Mesodermal cell (in vitro differentiated cells): ENCODE measurements at regions not wholly inside any gene's neighbourhood (a gene's known extent, or its start where the extent isn't known, plus 50 kb on each side); places are given as distances from the start of the nearest gene placed in this dataset.

Experiments
- H3K27ac ChIP-seq: 2 replicates; pipeline ENCODE4 v1.7.0; 2013; ENCODE audit warnings: mild to moderate bottlenecking, low read depth, low read length, moderate library complexity; ENCODE audit not compliant: severe bottlenecking
- H3K36me3 ChIP-seq: 2 replicates; pipeline ENCODE4 v1.7.1; 2013; ENCODE audit warnings: mild to moderate bottlenecking, low read length, moderate library complexity; ENCODE audit not compliant: control insufficient read depth, insufficient read depth
- H3K4me1 ChIP-seq: one replicate; pipeline ENCODE4 v1.7.1; 2013; ENCODE audit warnings: mild to moderate bottlenecking, low read length; ENCODE audit not compliant: insufficient read depth, control insufficient read depth, poor library complexity, severe bottlenecking
- H3K4me3 ChIP-seq: 2 replicates; pipeline ENCODE4 v1.7.0; 2013; ENCODE audit warnings: low read length, control low read depth, mild to moderate bottlenecking; ENCODE audit not compliant: insufficient read depth, poor library complexity, severe bottlenecking; ENCODE audit errors: extremely low read depth
- H3K9me3 ChIP-seq: 2 replicates; pipeline ENCODE4 v1.7.1; 2013; ENCODE audit warnings: mild to moderate bottlenecking, low read length, moderate library complexity; ENCODE audit not compliant: control insufficient read depth
- WGBS, 2 experiments: methylation state at CpG; one replicate each; pipeline ENCODE4 v1.1.5; 2013; ENCODE audit warnings: missing lambda C conversion rate in 2 of 2; ENCODE audit not compliant: insufficient coverage in 2 of 2; 5-methylcytosine and 5-hydroxymethylcytosine counted together

GRCh38 chr1:50300297-50300696 is 122.9 kb downstream of the DMRTA2 start:
- WGBS, 2 experiments = 63 to 69% methylated on average over 4 of the region's 4 CpGs
- Histone ChIP-seq H3K4me3 (no peak overlapping the region), H3K4me1 (no peaks in the 10 kb centered on the region), H3K27ac (no peak overlapping the region), H3K36me3 (no peaks in the 10 kb centered on the region), H3K9me3 (no peaks in the 10 kb centered on the region)

GRCh38 chr1:50295566-50295965 is 127.7 kb downstream of the DMRTA2 start:
- H3K9me3 ChIP-seq = no peaks in the 10 kb centered on the region
- no peaks in the 10 kb centered on the region for H3K4me1 ChIP-seq
- H3K27ac ChIP-seq = no peak overlapping the region
- H3K36me3 ChIP-seq = no peaks in the 10 kb centered on the region
- H3K4me3 ChIP-seq = no peak overlapping the region
- 57 to 68% methylated on average over 3 to 5 of the region's 5 CpGs for WGBS, 2 experiments

GRCh38 chr1:50292276-50292675 is 131.0 kb downstream of the DMRTA2 start:
- Histone ChIP-seq H3K4me1 (no peaks in the 10 kb centered on the region), H3K4me3 (no peak overlapping the region), H3K27ac (no peak overlapping the region), H3K9me3 (no peaks in the 10 kb centered on the region), H3K36me3 (no peaks in the 10 kb centered on the region)
- WGBS, 2 experiments = 65 to 68% methylated on average over 8 to 9 of the region's 9 CpGs

GRCh38 chr1:50289495-50289894 is 133.7 kb downstream of the DMRTA2 start:
- Histone ChIP-seq H3K27ac (no peak overlapping the region), H3K4me3 (no peak overlapping the region), H3K9me3 (no peaks in the 10 kb centered on the region), H3K36me3 (no peaks in the 10 kb centered on the region), H3K4me1 (no peaks in the 10 kb centered on the region)
- WGBS, 2 experiments = 87 to 100% methylated on average over 1 to 3 of the region's 3 CpGs

GRCh38 chr1:50285994-50286393 is 137.2 kb downstream of the DMRTA2 start:
- H3K36me3 ChIP-seq = no peaks in the 10 kb centered on the region
- 65 to 77% methylated on average over 3 of the region's 4 CpGs for WGBS, 2 experiments
- H3K4me1 ChIP-seq = no peaks in the 10 kb centered on the region
- H3K4me3 ChIP-seq = no peak overlapping the region
- no peak overlapping the region for H3K27ac ChIP-seq
- H3K9me3 ChIP-seq = no peaks in the 10 kb centered on the region

- H3K4me3 ChIP-seq = no peak overlapping the region
- no peaks in the 10 kb centered on the region for H3K4me1 ChIP-seq
- no peaks in the 10 kb centered on the region for H3K9me3 ChIP-seq
- no peak overlapping the region for H3K27ac ChIP-seq
- no peaks in the 10 kb centered on the region for H3K36me3 ChIP-seq
- 24 to 34% methylated on average over 3 of the region's 7 CpGs for WGBS, 2 experiments
Measured at GRCh38 chr1:50279622-50280330, 143.5 kb downstream of the DMRTA2 start.

GRCh38 chr1:50278961-50279360 is 144.3 kb downstream of the DMRTA2 start:
- Histone ChIP-seq H3K27ac (no peak overlapping the region), H3K4me1 (no peaks in the 10 kb centered on the region), H3K9me3 (no peaks in the 10 kb centered on the region), H3K36me3 (no peaks in the 10 kb centered on the region), H3K4me3 (no peak overlapping the region)
- 57% methylated on average over 1 of the region's 3 CpGs; no CpG with 5 or more reads in 1 of the 2 experiments for WGBS, 2 experiments

- H3K9me3 ChIP-seq = no peaks in the 10 kb centered on the region
- H3K4me1 ChIP-seq = no peaks in the 10 kb centered on the region
- H3K27ac ChIP-seq = no peak overlapping the region
- no peaks in the 10 kb centered on the region for H3K36me3 ChIP-seq
- WGBS, 2 experiments = 65 to 79% methylated on average over 4 to 6 of the region's 7 CpGs
- H3K4me3 ChIP-seq = no peak overlapping the region
Measured at GRCh38 chr1:50278410-50278809, 144.8 kb downstream of the DMRTA2 start.

GRCh38 chr1:50275566-50275965 is 147.7 kb downstream of the DMRTA2 start:
- H3K4me1 ChIP-seq = no peaks in the 10 kb centered on the region
- 13 to 20% methylated on average over 2 of the region's 9 CpGs for WGBS, 2 experiments
- no peak overlapping the region for H3K27ac ChIP-seq
- no peak overlapping the region for H3K4me3 ChIP-seq
- no peaks in the 10 kb centered on the region for H3K9me3 ChIP-seq
- no peaks in the 10 kb centered on the region for H3K36me3 ChIP-seq

GRCh38 chr1:50272912-50273311 is 150.3 kb downstream of the DMRTA2 start:
- Histone ChIP-seq H3K27ac (no peak overlapping the region), H3K9me3 (no peaks in the 10 kb centered on the region), H3K4me1 (no peaks in the 10 kb centered on the region), H3K4me3 (no peak overlapping the region), H3K36me3 (no peaks in the 10 kb centered on the region)

- H3K4me1 ChIP-seq = no peaks in the 10 kb centered on the region
- no peak overlapping the region for H3K27ac ChIP-seq
- no peaks in the 10 kb centered on the region for H3K9me3 ChIP-seq
- WGBS, 2 experiments = 37 to 80% methylated on average over 1 to 2 of the region's 2 CpGs
- H3K4me3 ChIP-seq = no peak overlapping the region
- H3K36me3 ChIP-seq = no peaks in the 10 kb centered on the region
Measured at GRCh38 chr1:50271968-50272578, 151.2 kb downstream of the DMRTA2 start.
